Gastroesophageal sphincter (tissue), 4 donors: ENCODE measurements at regions not wholly inside any gene's neighbourhood (a gene's known extent, or its start where the extent isn't known, plus 50 kb on each side); places are given as distances from the start of the nearest gene placed in this dataset.

Source experiments
- ATAC-seq: fragments of 150-250 bp; one replicate; pipeline ENCODE4 v1.9.1; 2016; ENCODE audit warnings: mild to moderate bottlenecking, moderate library complexity
- H3K27ac ChIP-seq, 4 donors: fragments of 200-600 bp; sonication (generic) in 3 of 4; 1 replicate in 3 of 4; 2 replicates in 1 of 4; pipeline ENCODE4 v1.5.1; 2016 to 2019
- H3K27me3 ChIP-seq: fragments of 200-600 bp; sonication (generic); one replicate; pipeline ENCODE4 v1.5.1; 2019
- H3K36me3 ChIP-seq, 2 donors: fragments of 200-600 bp; sonication (generic); one replicate each; pipeline ENCODE4 v1.5.1; 2019; ENCODE audit warnings: control low read depth in 1 of 2
- H3K4me1 ChIP-seq, 3 donors: fragments of 200-600 bp; sonication (generic); 1 replicate in 2 of 3; 2 replicates in 1 of 3; pipeline ENCODE4 v1.5.1; 2016 to 2019; ENCODE audit warnings: control low read depth in 2 of 3
- H3K4me3 ChIP-seq, 2 donors: fragments of 200-600 bp; sonication (generic); one replicate each; pipeline ENCODE4 v1.5.1; 2019; ENCODE audit warnings: mild to moderate bottlenecking in 1 of 2, moderate library complexity in 1 of 2
- H3K9me3 ChIP-seq, 3 donors: fragments of 200-600 bp; sonication (generic); one replicate each; pipeline ENCODE4 v1.5.1; 2017 to 2019; ENCODE audit warnings: control low read depth in 2 of 3
- EP300 ChIP-seq: sonication (generic); formaldehyde crosslinking; IDR thresholded peaks from one replicate; pipeline ENCODE4 v1.6.1; 2017; ENCODE audit warnings: antibody characterized with exemption, mild to moderate bottlenecking
- POLR2A ChIP-seq, 2 donors: fragments of 450-650 bp; IDR thresholded peaks; one replicate each; pipeline ENCODE4 v1.6.1; 2017; ENCODE audit warnings: antibody characterized with exemption in 2 of 2, mild to moderate bottlenecking in 2 of 2, moderate library complexity in 1 of 2
- POLR2AphosphoS5 ChIP-seq: sonication (generic); formaldehyde crosslinking; IDR thresholded peaks from one replicate; pipeline ENCODE4 v1.6.1; 2017; ENCODE audit warnings: antibody characterized with exemption
- WGBS, 2 donors: methylation state at CpG; one replicate each; pipeline ENCODE4 v1.1.5; 2018; ENCODE audit warnings: low coverage in 1 of 2; 5-methylcytosine and 5-hydroxymethylcytosine counted together
- TF ChIP-seq, protein P1 (sequence below), 4 experiments: fragments of 200-600 bp in 2 of 4; fragments of 450-650 bp in 2 of 4; sonication (generic) in 1 of 4; IDR thresholded peaks; one replicate each; pipeline ENCODE4 v1.5.1; 2017 to 2019; ENCODE audit warnings: antibody characterized with exemption in 4 of 4, mild to moderate bottlenecking in 2 of 4, moderate library complexity in 2 of 4

DNA sequence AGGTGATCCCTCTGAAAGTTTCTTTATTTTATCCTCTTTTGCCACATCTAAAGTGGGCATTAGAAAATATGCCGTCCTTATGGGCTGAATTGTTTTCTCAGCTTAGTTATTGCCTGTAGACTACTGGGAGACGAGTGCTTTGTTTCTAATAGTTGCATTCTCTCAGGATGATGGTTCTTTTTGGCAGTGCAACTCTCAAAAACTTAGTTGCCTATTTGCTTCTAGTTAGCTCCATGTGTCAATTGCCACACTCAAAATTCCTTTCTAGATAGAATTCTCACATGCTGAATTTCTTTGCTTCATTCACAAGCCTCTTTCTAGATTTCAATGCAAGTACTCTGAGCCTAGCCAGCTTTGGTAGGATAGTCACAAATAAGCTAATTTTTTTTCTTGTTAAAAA, 155.5 kb downstream of the FGF10 start:
- no peaks in the 10 kb centered on the region for H3K36me3 ChIP-seq
- no peak overlapping the region for H3K4me3 ChIP-seq
- ATAC-seq: no peak
- H3K4me1 ChIP-seq: no peaks in the 10 kb centered on the region
- no peaks in the 10 kb centered on the region for H3K27me3 ChIP-seq
- 77 to 100% methylated on average over 1 to 2 of the region's 2 CpGs for WGBS, 2 donors
- TF ChIP-seq, protein P1, sequence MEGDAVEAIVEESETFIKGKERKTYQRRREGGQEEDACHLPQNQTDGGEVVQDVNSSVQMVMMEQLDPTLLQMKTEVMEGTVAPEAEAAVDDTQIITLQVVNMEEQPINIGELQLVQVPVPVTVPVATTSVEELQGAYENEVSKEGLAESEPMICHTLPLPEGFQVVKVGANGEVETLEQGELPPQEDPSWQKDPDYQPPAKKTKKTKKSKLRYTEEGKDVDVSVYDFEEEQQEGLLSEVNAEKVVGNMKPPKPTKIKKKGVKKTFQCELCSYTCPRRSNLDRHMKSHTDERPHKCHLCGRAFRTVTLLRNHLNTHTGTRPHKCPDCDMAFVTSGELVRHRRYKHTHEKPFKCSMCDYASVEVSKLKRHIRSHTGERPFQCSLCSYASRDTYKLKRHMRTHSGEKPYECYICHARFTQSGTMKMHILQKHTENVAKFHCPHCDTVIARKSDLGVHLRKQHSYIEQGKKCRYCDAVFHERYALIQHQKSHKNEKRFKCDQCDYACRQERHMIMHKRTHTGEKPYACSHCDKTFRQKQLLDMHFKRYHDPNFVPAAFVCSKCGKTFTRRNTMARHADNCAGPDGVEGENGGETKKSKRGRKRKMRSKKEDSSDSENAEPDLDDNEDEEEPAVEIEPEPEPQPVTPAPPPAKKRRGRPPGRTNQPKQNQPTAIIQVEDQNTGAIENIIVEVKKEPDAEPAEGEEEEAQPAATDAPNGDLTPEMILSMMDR (IDR thresholded peaks at IDR 0.05): no peak
- TF ChIP-seq POLR2A (IDR thresholded peaks at IDR 0.05) (no peak), EP300 (no peak), POLR2AphosphoS5 (no peak)
- H3K9me3 ChIP-seq: no peaks in the 10 kb centered on the region
- H3K27ac ChIP-seq: no peak overlapping the region

DNA sequence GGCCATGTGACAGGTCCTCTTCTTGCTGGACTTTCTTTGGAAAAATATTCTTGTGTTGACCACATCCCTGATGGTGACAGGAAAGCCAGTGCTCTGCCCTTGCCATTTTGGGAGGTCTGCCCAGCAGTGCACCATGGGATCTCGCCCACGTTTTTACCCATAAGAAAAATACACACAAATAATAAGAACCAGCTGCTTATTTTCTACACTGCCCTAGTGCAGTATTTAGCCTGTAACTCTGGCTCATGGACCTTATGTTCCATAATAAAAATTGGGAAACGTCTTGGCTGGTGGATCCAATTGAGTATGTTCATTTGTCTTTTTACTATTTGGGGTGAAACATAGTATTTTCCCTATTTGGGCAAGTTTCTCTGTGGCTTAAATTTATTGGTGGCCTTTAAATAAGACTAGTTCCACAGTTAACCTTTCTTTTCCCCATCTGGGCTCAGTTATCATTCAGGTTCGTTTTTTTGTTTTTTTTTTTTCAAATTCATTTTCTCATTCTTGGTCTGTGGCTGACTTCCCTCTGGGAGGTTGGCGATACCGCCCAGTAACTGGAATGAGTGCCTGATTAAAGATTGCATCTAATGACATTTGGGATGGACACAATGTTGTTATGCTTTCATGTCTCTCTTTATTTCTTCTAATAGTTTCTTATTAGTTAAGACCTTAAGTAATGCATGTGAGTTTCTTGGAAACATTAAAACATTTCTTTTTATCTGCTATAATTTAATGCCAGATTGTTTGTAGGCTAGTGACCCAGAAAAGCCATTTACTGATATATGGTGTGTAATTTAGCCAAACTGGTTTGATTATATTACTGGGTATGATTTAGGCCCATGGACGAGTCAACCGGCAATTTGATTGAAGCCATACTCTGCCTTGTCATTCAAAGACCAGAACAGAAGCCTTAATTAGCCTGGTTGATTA, 163.7 kb downstream of the FGF10 start:
- H3K9me3 ChIP-seq: no peaks in the 10 kb centered on the region
- H3K4me3 ChIP-seq: no peak overlapping the region
- WGBS, 2 donors: 70 to 75% methylated on average over 8 of the region's 8 CpGs
- H3K36me3 ChIP-seq: no peaks in the 10 kb centered on the region
- no peaks in the 10 kb centered on the region for H3K4me1 ChIP-seq
- ATAC-seq: no peak
- no peak overlapping the region for H3K27ac ChIP-seq
- H3K27me3 ChIP-seq: no peaks in the 10 kb centered on the region
- TF ChIP-seq EP300 (no peak), POLR2A (IDR thresholded peaks at IDR 0.05) (no peak)

DNA sequence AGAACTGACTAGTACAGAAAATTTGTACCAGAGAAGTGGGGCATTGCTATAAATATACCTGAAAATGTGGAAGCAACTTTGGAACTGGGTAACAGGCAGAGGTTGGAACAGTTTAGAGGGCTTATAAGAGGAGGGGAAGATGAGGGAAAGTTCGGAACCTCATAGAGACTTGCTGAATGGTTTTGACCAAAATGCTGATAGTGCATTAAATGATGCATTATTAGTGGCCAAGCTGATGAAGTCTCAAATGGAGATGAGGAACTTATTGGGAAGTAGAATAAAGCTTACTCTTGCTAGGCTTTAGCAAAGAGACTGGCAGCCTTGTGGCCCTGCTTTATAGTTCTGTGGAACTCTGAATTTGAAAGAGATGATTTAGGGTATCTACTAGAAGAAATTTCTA, 189.8 kb downstream of the FGF10 start:
- Histone ChIP-seq H3K36me3 (no peaks in the 10 kb centered on the region), H3K9me3 (peaks cover 0 to 11% (median 0%) of the 10 kb centered on the region in 3 donors), H3K27me3 (no peaks in the 10 kb centered on the region), H3K4me1 (no peaks in the 10 kb centered on the region), H3K27ac (no peak overlapping the region), H3K4me3 (no peak overlapping the region)
- 89 to 92% methylated on average over 1 of the region's 1 CpG for WGBS, 2 donors
- TF ChIP-seq POLR2A (IDR thresholded peaks at IDR 0.05) (no peak), POLR2AphosphoS5 (no peak), EP300 (no peak)
- TF ChIP-seq, protein P1 (IDR thresholded peaks at IDR 0.05): no peak
- ATAC-seq: no peak

DNA sequence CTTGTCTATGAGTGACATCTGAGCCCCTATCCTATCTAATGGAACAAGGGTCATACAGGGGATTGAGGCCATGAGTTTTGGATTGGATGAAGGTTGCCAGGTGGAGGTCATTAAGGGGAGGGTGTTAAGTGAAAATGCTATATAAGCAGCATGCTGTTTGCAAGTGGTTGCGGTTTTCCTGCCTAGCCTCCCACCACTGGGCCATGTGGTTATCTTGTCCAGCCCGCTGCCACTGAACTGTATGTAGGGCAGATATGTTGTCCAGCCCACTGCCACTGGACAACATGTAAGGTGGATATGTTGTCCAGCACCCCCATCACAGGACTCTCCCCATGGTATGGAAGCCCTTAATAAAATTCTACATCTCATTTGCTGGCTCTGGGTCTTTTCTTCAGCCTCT, 200.0 kb downstream of the FGF10 start:
- TF ChIP-seq POLR2A (IDR thresholded peaks at IDR 0.05) (no peak), POLR2AphosphoS5 (no peak), EP300 (no peak)
- TF ChIP-seq, protein P1 (IDR thresholded peaks at IDR 0.05): no peak
- Histone ChIP-seq H3K4me1 (no peaks in the 10 kb centered on the region), H3K4me3 (no peak overlapping the region), H3K36me3 (no peaks in the 10 kb centered on the region), H3K9me3 (peaks cover 0 to 5% (median 0%) of the 10 kb centered on the region in 3 donors), H3K27me3 (no peaks in the 10 kb centered on the region), H3K27ac (no peak overlapping the region)
- WGBS, 2 donors: 96 to 100% methylated on average over 2 of the region's 2 CpGs
- ATAC-seq: no peak

DNA sequence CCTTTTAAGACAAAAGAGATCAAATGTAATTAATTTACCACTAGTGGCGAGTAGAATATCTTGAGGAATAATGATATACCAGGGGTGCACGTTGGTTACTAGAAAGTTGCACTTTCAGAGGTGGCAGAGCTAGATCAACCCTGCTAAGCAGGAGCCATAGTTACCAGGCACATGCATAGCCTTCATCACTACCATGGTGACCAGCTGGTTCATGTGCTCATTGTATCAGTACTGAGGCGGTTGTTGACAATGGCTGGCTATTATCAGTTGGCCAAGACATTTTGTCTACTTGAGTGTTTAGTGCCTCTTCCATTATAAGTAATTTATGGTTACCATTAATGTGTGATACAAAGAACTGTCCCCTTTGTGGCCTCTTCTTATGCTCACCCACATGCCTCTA, 201.2 kb downstream of the FGF10 start:
- no peaks in the 10 kb centered on the region for H3K4me1 ChIP-seq
- no peak overlapping the region for H3K27ac ChIP-seq
- H3K27me3 ChIP-seq: no peaks in the 10 kb centered on the region
- no peak for ATAC-seq
- 87 to 96% methylated on average over 3 of the region's 3 CpGs for WGBS, 2 donors
- H3K9me3 ChIP-seq: no peaks in the 10 kb centered on the region
- H3K36me3 ChIP-seq: no peaks in the 10 kb centered on the region
- no peak overlapping the region for H3K4me3 ChIP-seq
- TF ChIP-seq, protein P1 (IDR thresholded peaks at IDR 0.05): no peak
- no peak for TF ChIP-seq EP300
- TF ChIP-seq POLR2AphosphoS5: no peak
- no peak for TF ChIP-seq POLR2A (IDR thresholded peaks at IDR 0.05)
